ENCODE measurements at regions not wholly inside any gene's neighbourhood (a gene's known extent, or its start where the extent isn't known, plus 50 kb on each side); places are given as distances from the start of the nearest gene placed in this dataset.

GRCh38 chr2:6071519-6071918, 379.3 kb downstream of the SOX11 start:
- no peak for DNase-seq

GRCh38 chr2:6072276-6072675, 380.1 kb downstream of the SOX11 start:
- DNase-seq = no peak

DNA sequence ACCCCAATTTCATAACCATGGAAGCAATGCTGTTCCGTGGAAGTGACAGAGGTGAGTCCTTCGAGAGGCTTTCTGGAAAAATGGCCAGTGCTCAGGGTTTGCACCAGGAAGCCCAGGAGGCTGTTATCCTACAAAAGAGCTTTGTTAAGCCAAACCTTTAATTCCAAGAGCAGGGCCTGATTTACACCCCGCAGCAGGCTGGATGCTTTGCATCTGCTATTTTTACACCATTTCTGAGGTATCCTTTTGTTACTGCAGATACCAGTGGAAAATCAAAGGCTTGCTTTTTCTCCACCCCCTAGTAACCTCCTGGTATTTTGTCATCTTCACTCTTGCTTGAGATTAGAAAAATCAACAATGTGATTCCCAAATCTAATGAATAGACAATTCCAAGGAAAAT, 380.6 kb downstream of the SOX11 start:
- DNase-seq = no peak

DNA sequence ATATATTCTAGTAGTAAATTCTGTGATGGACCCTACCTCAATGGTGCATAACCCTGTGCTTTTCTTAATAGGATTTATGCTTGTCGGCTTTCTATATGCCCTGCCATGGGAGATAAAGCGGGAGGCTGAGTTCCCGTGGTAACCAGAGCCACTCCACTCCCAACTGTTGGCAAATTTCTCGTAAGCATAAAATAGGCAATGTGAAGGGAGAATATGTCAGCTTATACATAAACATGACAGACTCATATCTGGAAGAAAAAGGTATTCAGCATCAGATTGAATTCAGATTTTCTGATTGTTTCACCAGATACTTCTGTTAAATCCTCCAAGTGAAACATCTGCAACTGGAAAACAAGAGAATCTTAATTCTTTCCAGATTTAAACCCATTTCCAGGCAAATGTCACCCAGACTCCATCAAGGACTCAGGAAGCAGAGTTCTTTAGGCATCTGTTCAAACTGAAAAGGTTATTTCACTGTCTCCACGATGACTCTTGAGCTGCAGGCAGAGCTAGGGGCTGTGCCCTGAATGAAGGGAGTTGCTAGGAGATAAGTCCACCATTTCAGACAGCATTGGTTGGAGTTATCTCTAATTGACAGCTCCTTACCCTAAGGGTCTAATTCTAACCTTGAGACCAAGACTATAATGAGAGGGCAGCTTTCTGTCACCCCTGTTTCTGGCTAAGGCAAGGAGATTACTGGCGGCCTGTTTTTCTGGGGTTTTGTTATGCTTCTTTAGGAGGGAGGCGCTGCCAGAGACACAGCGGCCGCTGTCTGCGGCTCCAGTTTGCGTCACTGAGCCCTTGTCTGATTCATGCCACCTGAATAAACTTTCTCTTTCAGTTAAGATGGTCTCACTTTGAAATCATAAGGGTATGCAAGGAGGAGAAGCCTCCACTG, 381.3 kb downstream of the SOX11 start:
- no peak for DNase-seq

- no peak for DNase-seq
Observed at GRCh38 chr2:6074089-6074643, 382.0 kb downstream of the SOX11 start.

- no peak for DNase-seq
Observed at GRCh38 chr2:6077585-6077984, 385.4 kb downstream of the SOX11 start.

- DNase-seq = no peak
Observed at GRCh38 chr2:6078414-6078813, 386.2 kb downstream of the SOX11 start.

- DNase-seq = no peak
Observed at GRCh38 chr2:6079405-6079804, 387.2 kb downstream of the SOX11 start.

- DNase-seq = peak; percentile 54
Observed at GRCh38 chr2:6080932-6081753, 389.0 kb downstream of the SOX11 start.

DNA sequence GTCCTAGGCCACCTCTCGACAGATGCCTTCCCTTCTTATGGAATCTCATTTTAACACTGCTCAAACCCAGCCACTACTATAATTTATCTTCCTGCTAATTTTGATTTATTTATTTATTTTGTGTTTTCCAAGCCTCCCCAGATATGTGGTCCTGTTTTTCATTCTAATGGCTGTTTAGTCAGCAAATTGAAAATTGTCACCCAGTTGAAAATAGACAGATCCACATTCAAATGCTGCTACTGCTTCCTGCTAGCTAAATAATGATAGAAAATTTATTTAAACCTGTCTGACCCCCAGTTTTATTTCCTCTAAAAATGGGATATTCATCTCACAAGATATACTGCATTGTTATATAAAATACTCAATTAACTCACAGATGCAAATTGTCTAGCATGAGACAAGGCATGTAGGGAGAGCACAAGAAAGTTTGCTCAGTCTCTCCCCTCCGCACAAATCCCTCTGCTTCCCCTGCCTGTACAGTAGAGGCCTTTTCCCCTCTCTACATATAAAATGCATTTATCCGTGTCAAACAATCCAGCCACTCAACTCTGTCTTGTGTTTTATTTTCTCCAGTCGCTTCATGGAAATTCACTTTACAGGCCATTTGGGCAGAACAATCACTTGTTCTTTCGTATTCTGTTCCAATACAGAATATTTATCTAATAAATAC, 389.9 kb downstream of the SOX11 start:
- DNase-seq = no peak

- DNase-seq = no peak
Observed at GRCh38 chr2:6082625-6083018, 390.4 kb downstream of the SOX11 start.

- no peak for DNase-seq
Observed at GRCh38 chr2:6083136-6083535, 391.0 kb downstream of the SOX11 start.

GRCh38 chr2:6089474-6089873, 397.3 kb downstream of the SOX11 start:
- DNase-seq = no peak

GRCh38 chr2:6103372-6103771, 411.2 kb downstream of the SOX11 start:
- DNase-seq = no peak

- DNase-seq = no peak
Observed at GRCh38 chr2:6103949-6104348, 411.8 kb downstream of the SOX11 start.

DNA sequence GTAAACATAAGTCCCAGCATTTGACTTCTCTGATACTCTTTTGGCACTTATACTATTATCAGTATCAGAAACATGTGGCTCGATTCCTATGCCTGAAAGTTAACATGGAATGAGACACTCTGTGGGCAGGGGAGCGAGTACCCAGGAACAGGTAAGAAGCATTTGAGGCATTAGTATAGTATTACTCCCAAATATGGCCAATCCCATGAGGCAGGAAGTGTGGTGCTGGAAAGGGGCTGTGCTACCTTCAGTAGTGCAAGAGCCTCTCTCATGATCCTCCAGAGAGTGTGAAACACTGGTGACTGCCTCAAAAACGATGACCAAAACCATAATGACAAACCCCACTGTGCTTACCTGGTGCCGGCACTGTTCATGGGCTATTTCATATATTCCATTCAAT, 415.1 kb downstream of the SOX11 start:
- no peak for DNase-seq

- no peak for DNase-seq
Observed at GRCh38 chr2:6109831-6110230, 417.6 kb downstream of the SOX11 start.

DNA sequence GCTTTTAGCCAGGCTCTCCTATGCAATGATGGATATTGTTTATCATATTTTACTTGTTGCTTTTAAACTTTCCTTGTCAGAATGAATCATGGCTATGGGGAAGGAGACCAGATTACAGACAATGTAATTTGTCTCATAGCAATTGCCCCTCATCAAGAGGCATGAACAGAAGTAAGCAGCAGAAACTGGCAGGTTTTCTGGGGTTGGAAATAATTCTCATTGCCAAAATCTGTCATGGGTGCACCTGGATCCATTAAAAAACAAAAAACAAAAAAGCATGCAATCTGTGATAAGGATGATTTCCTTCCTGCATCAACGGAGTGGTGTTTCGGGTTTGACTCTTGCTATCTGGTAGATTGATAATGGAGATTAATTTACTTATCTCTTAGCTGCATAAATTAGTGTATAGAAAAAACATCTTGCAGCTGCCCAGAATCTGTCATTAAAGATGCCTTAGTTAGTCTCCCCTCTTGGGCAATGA, 419.6 kb downstream of the SOX11 start:
- no peak for DNase-seq

DNA sequence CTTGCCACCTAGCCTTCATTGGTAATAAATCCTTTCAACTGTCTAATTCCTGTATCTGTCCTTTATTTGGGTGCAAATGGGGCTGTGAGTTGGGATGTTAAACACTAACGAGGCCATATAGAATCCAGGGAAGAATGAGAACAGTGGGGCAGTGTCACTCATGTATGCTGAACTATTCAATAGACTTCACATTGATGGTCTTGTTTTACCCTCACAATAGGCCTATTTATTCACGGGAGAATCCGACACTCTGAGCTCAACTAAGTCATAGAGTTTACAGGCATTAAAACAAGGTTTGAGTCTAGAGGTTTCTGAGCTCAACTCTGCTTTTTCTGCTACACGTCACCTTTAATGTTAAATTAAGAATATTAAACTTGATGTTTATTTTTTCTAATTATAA, 421.6 kb downstream of the SOX11 start:
- no peak for DNase-seq

GRCh38 chr2:6127718-6128117, 435.5 kb downstream of the SOX11 start:
- no peak for DNase-seq

GRCh38 chr2:6139142-6139541, 447.0 kb downstream of the SOX11 start:
- no peak for DNase-seq

- DNase-seq = no peak
Observed at GRCh38 chr2:6139916-6140315, 447.7 kb downstream of the SOX11 start.

DNA sequence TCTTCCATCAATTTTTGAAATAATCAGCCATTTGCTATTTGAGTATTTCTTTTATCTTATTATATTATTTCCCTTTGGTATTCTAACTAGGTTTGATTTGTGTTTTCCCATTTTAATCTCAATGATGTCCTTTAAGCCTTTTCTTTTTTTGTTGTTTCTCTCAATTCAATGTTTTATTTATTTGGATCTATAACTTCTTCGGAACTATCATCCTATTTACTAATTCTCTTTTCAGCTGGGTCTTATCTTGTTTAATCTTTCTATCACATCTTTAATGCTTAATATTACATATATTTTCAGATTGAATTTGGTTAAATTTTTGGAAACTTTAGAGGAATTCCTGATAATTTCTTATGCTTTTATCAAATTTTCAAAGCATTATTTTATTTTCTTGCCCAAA, 448.3 kb downstream of the SOX11 start:
- no peak for DNase-seq

All from occipital lobe (tissue), 1 donor.